Transverse colon (tissue), 3 donors: ENCODE measurements at regions not wholly inside any gene's neighbourhood (a gene's known extent, or its start where the extent isn't known, plus 50 kb on each side); places are given as distances from the start of the nearest gene placed in this dataset.

Experiments
- CTCF ChIP-seq, 5 experiments: fragments of 200-600 bp in 3 of 5; fragments of 450-650 bp in 2 of 5; sonication (generic) in 3 of 5; IDR thresholded peaks; 1 replicate in 2 of 5; 2 replicates in 3 of 5; pipeline ENCODE4 v1.5.1; 2016 to 2017; ENCODE audit warnings: antibody characterized with exemption in 5 of 5, inconsistent platforms in 3 of 5, mild to moderate bottlenecking in 2 of 5, moderate library complexity in 1 of 5
- EP300 ChIP-seq: sonication (generic); formaldehyde crosslinking; IDR thresholded peaks from one replicate; pipeline ENCODE4 v1.6.1; 2017; ENCODE audit warnings: antibody characterized with exemption, low read depth

GRCh38 chr11:26904132-26904531 is 89.8 kb upstream of the FIBIN start:
- TF ChIP-seq CTCF (IDR thresholded peaks at IDR 0.05) (no peak), EP300 (no peak)
